AG10803 (cell line): ENCODE measurements at regions not wholly inside any gene's neighbourhood (a gene's known extent, or its start where the extent isn't known, plus 50 kb on each side); places are given as distances from the start of the nearest gene placed in this dataset.

ENCODE experiments used
- DNase-seq: peaks from one replicate; pipeline ENCODE4 v3.0.0; 2010; ENCODE audit warnings: low read depth
- H3K4me3 ChIP-seq: 2 replicates; pipeline ENCODE4 v1.5.1; 2011; ENCODE audit warnings: mild to moderate bottlenecking, low read length, control low read depth
- CTCF ChIP-seq: conservative IDR thresholded peaks from 2 replicates; pipeline ENCODE4 v1.5.1; 2011; ENCODE audit warnings: mild to moderate bottlenecking, low read length, control low read depth, inconsistent platforms

- H3K4me3 ChIP-seq = no peak overlapping the region
- DNase-seq = no peak
- no peak for TF ChIP-seq CTCF
Measured at GRCh38 chr22:49298834-49299750, 528.6 kb downstream of the BRD1 start.

GRCh38 chr22:49297871-49298721 lies 529.6 kb downstream of the BRD1 start:
- DNase-seq = no peak
- no peak for TF ChIP-seq CTCF
- H3K4me3 ChIP-seq = no peak overlapping the region

- no peak for DNase-seq
- TF ChIP-seq CTCF = no peak
- no peak overlapping the region for H3K4me3 ChIP-seq
Measured at GRCh38 chr22:49297286-49297870, 530.3 kb downstream of the BRD1 start.

DNA sequence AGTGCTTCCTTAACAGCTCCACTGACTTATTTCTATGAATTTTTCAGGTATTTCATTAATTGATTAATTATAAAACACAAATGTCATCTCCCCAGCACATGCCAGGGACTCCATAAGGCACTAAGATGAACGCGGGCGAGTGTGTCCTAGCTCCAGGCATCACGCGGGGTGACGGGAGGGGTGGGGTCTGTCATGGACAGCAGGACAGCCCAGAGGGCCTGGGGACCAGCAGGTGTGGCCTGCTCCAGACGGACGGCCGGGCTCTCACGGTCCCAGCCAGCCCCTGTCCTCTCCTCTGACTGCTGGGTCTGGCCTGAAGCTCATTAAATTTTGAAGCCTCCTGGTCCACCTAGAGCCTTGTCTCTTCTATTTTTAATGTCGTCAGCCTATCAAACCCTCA lies 531.1 kb downstream of the BRD1 start:
- no peak for TF ChIP-seq CTCF
- H3K4me3 ChIP-seq = no peak overlapping the region
- DNase-seq = no peak

GRCh38 chr22:49295851-49296560 lies 531.7 kb downstream of the BRD1 start:
- no peak for DNase-seq
- TF ChIP-seq CTCF = no peak
- no peak overlapping the region for H3K4me3 ChIP-seq

GRCh38 chr22:49295465-49295743 lies 532.3 kb downstream of the BRD1 start:
- no peak overlapping the region for H3K4me3 ChIP-seq
- DNase-seq = no peak
- TF ChIP-seq CTCF = no peak
